ENCODE measurements at regions not wholly inside any gene's neighbourhood (a gene's known extent, or its start where the extent isn't known, plus 50 kb on each side); places are given as distances from the start of the nearest gene placed in this dataset.

GRCh38 chr2:120953066-120953756 is 217.5 kb downstream of the GLI2 start:
- peaks cover 11% of the 10 kb centered on the region for H3K27me3 ChIP-seq (ENCODE audit: low read depth)
- H3K4me1 ChIP-seq: peaks cover 1% of the 10 kb centered on the region
- H3K27ac ChIP-seq (replicated peaks): no peak overlapping the region
- H3K36me3 ChIP-seq: no peaks in the 10 kb centered on the region
- no peak overlapping the region for H3K4me3 ChIP-seq
- intact Hi-C loops (cut with micrococcal nuclease): no loop called here
- no peak for TF ChIP-seq CTCF (IDR thresholded peaks at IDR 0.05; ENCODE audit: borderline replicate concordance)
- no peak for DNase-seq
- no peaks in the 10 kb centered on the region for H3K9me3 ChIP-seq (replicated peaks)

GRCh38 chr2:120953843-120954584 is 218.3 kb downstream of the GLI2 start:
- H3K27ac ChIP-seq (replicated peaks): no peak overlapping the region
- no peak for DNase-seq
- no peaks in the 10 kb centered on the region for H3K36me3 ChIP-seq
- intact Hi-C loops (cut with micrococcal nuclease): no loop called here
- no peaks in the 10 kb centered on the region for H3K9me3 ChIP-seq (replicated peaks)
- no peak overlapping the region for H3K4me3 ChIP-seq
- H3K27me3 ChIP-seq (ENCODE audit: low read depth): peaks cover 11% of the 10 kb centered on the region
- H3K4me1 ChIP-seq: peaks cover 9% of the 10 kb centered on the region
- TF ChIP-seq CTCF (IDR thresholded peaks at IDR 0.05; ENCODE audit: borderline replicate concordance): no peak

DNA sequence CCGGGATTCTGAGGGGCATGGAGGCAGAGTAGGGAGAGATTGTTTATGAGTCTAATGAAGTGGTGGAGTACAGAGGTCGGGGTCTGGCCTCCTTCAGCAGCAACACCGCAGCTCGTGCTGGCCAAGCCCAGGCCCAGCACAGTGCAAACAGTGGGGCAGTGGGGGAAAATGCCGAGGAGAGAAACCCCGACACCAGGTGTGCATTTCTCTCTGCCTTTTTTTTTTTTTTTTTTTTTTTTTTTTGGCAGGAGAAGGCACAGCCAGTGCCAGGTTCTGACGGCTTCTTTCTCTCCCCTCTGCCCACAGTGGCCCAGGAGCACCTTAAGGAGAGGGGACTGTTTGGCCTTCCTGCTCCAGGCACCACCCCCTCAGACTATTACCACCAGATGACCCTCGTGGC is 219.3 kb downstream of the GLI2 start:
- no peaks in the 10 kb centered on the region for H3K36me3 ChIP-seq
- peaks cover 11% of the 10 kb centered on the region for H3K27me3 ChIP-seq (ENCODE audit: low read depth)
- no peak overlapping the region for H3K27ac ChIP-seq (replicated peaks)
- no peaks in the 10 kb centered on the region for H3K9me3 ChIP-seq (replicated peaks)
- TF ChIP-seq CTCF (IDR thresholded peaks at IDR 0.05; ENCODE audit: borderline replicate concordance): no peak
- intact Hi-C loops (cut with micrococcal nuclease): no loop called here
- peaks cover 15% of the 10 kb centered on the region for H3K4me1 ChIP-seq
- H3K4me3 ChIP-seq: no peak overlapping the region
- no peak for DNase-seq

DNA sequence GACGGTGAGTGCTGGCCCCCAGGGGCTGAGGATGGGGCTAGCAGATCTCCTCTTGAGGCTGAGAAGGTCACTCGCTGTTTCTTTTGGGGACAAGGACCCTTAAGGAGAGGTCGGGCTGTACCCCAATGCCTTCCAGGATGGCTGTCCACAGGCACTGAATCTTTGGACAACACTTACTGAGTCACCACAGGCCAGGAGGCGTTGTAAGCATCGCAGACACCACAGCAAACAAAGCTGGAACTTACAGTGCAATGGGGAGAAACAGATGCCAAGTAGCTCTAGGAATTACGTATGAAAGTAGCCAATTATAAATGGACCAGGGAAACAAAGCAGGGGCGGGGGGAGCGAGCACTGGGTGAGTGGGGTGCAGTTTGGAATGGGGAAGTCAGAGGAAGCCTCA is 219.8 kb downstream of the GLI2 start:
- H3K27me3 ChIP-seq (ENCODE audit: low read depth): peaks cover 11% of the 10 kb centered on the region
- H3K4me1 ChIP-seq: peaks cover 15% of the 10 kb centered on the region
- no peaks in the 10 kb centered on the region for H3K36me3 ChIP-seq
- no peak overlapping the region for H3K27ac ChIP-seq (replicated peaks)
- intact Hi-C loops (cut with micrococcal nuclease): no loop called here
- no peak overlapping the region for H3K4me3 ChIP-seq
- no peak for TF ChIP-seq CTCF (IDR thresholded peaks at IDR 0.05; ENCODE audit: borderline replicate concordance)
- no peak for DNase-seq
- H3K9me3 ChIP-seq (replicated peaks): no peaks in the 10 kb centered on the region

DNA sequence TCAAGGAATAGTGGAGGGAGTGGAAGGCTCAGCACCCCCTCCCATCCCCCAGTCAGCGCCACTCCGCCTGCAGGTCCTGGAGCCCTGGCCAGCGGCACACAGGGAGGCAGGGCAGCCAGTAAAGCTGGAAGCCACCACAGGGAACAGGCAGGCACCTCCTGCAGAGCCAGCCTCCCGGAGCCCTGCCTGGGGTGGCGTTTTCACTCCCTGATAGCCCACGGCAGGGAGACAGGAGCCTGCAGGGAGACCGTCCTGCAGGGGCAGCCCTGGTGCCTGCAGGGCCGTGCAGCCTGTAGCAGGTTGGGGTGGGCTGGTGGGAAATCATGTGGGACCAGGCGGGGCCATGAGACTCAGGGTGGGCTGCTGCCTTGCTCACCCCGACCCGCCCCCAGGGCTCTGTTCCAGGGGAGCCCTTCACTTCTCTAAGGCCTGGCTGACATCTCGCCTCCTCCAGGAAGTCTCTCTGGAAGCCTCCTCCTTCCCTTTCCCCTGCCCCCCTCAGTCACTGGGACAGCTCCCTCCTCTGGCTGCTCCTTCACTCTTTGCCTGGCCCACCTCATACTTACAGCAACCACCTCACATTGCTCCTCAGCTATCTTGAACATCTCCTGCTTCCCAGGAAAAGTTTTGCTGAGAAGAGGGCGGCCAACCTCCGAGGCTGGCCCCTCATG is 221.0 kb downstream of the GLI2 start:
- Histone ChIP-seq H3K4me3 (no peak overlapping the region), H3K27ac (replicated peaks) (no peak overlapping the region), H3K36me3 (no peaks in the 10 kb centered on the region), H3K27me3 (ENCODE audit: low read depth) (peaks cover 15% of the 10 kb centered on the region), H3K9me3 (replicated peaks) (no peaks in the 10 kb centered on the region), H3K4me1 (peaks cover 15% of the 10 kb centered on the region)
- no peak for DNase-seq
- intact Hi-C loops (cut with micrococcal nuclease): no loop called here
- TF ChIP-seq CTCF (IDR thresholded peaks at IDR 0.05; ENCODE audit: borderline replicate concordance): no peak

All from left ventricle myocardium inferior (tissue), 1 donor.